A549 (cell line): ENCODE measurements at regions not wholly inside any gene's neighbourhood (a gene's known extent, or its start where the extent isn't known, plus 50 kb on each side); places are given as distances from the start of the nearest gene placed in this dataset.

Experiments
- ATAC-seq, 2 experiments: fragments of 200-7000 bp in 1 of 2; fragments of >200 bp in 1 of 2; cut with Nextera tagmentation in 1 of 2; cut with Tn5 transposase in 1 of 2; 3 replicates each; pipeline versions ENCODE4 v1.8.0 to v1.9.1; 2018 to 2020; ENCODE audit warnings: mild to moderate bottlenecking in 1 of 2, moderate library complexity in 1 of 2
- CTCF ChIA-PET: fragments of 300-600 bp; sonication (Branson Sonifier 250); formaldehyde crosslinking; extraction: SDS; loops from one replicate; lab custom pipeline; 2021; ENCODE audit warnings: antibody characterized with exemption, inconsistent platforms; lab: Yijun Ruan, JAX
- POLR2A ChIA-PET: fragments of 350-600 bp; formaldehyde crosslinking; extraction: SDS; loops from one replicate; lab custom pipeline; 2021; ENCODE audit warnings: antibody characterized with exemption, inconsistent platforms; lab: Yijun Ruan, JAX
- DNase-seq, 2 experiments: peaks; one replicate each; pipeline versions ENCODE4 v3.0.0 to v3.0.0-alpha.2; 2011 to 2016; ENCODE audit warnings: low read depth in 1 of 2, low spot score in 1 of 2
- FAIRE-seq: peaks from 2 replicates; lab custom pipeline; 2011; peaks lifted over from hg19 to GRCh38; lab: Jason Lieb, UNC
- H3K27ac ChIP-seq, 2 experiments: fragments of >200 bp; sonication (Bioruptor Twin); formaldehyde crosslinking; 3 replicates each; pipeline ENCODE4 v1.5.1; 2016 to 2017
- H3K4me1 ChIP-seq: fragments of >200 bp; sonication (Bioruptor Twin); formaldehyde crosslinking; 3 replicates; pipeline ENCODE4 v1.6.1; 2016
- H3K4me2 ChIP-seq: fragments of >200 bp; sonication (Bioruptor Twin); formaldehyde crosslinking; 3 replicates; pipeline ENCODE4 v1.6.1; 2016
- H3K4me3 ChIP-seq: fragments of >200 bp; sonication (Bioruptor Twin); formaldehyde crosslinking; 3 replicates; pipeline ENCODE4 v1.5.1; 2016
- H3K9me3 ChIP-seq: fragments of >200 bp; sonication (Bioruptor Twin); formaldehyde crosslinking; 3 replicates; pipeline ENCODE4 v1.6.1; 2016
- BHLHE40 ChIP-seq: IDR thresholded peaks from 2 replicates; pipeline ENCODE4 v1.6.1; 2012; ENCODE audit warnings: low read depth, low read length, inconsistent platforms
- CBX8 ChIP-seq: fragments of 200-600 bp; sonication (generic); IDR thresholded peaks from 2 replicates; pipeline ENCODE4 v1.6.1; 2016
- CEBPB ChIP-seq, 2 experiments: fragments of >200 bp in 1 of 2; sonication (Bioruptor Twin) in 1 of 2; formaldehyde crosslinking in 1 of 2; IDR thresholded peaks; 2 replicates each; pipeline ENCODE4 v1.6.1; 2012 to 2016
- CHD2 ChIP-seq: fragments of 150-350 bp; IDR thresholded peaks from 2 replicates; pipeline ENCODE4 v1.6.1; 2014; ENCODE audit warnings: low read length; ENCODE audit not compliant: partially characterized antibody
- CTCF ChIP-seq: fragments of >200 bp; sonication (Bioruptor Twin); formaldehyde crosslinking; IDR thresholded peaks from 3 replicates; pipeline ENCODE4 v1.5.1; 2016
- E2F6 ChIP-seq: IDR thresholded peaks from 2 replicates; pipeline ENCODE4 v1.6.1; 2012; ENCODE audit warnings: low read depth, borderline replicate concordance
- EHMT2 ChIP-seq: fragments of 200-600 bp; sonication (generic); IDR thresholded peaks from 2 replicates; pipeline ENCODE4 v1.6.1; 2016; ENCODE audit warnings: antibody characterized with exemption, low read depth, mild to moderate bottlenecking, moderate library complexity
- FOSL2 ChIP-seq, 2 experiments: fragments of 450-650 bp in 1 of 2; fragments of >200 bp in 1 of 2; sonication (Bioruptor Twin) in 1 of 2; formaldehyde crosslinking; IDR thresholded peaks; 2 replicates each; pipeline versions ENCODE4 v1.5.0 to v1.6.1; 2016 to 2020; ENCODE audit warnings: mild to moderate bottlenecking in 1 of 2, moderate library complexity in 1 of 2
- GATA3 ChIP-seq: IDR thresholded peaks from 2 replicates; pipeline ENCODE4 v1.6.1; 2012; ENCODE audit warnings: borderline replicate concordance
- HDAC2 ChIP-seq: fragments of 200-600 bp; sonication (generic); IDR thresholded peaks from 2 replicates; pipeline ENCODE4 v1.6.1; 2016
- HMGXB4 ChIP-seq: fragments of 250-450 bp; sonication (Bioruptor Pico); IDR thresholded peaks from 2 replicates; pipeline ENCODE4 v1.5.0; 2021; ENCODE audit warnings: mild to moderate bottlenecking, moderate library complexity, borderline replicate concordance
- MAFK ChIP-seq: fragments of 450-650 bp; IDR thresholded peaks from 2 replicates; pipeline ENCODE4 v1.6.1; 2014; ENCODE audit not compliant: partially characterized antibody
- MAX ChIP-seq: IDR thresholded peaks from 2 replicates; pipeline ENCODE4 v1.6.1; 2012
- NPAS2 ChIP-seq: fragments of 250-450 bp; sonication (Bioruptor Pico); IDR thresholded peaks from 2 replicates; pipeline ENCODE4 v1.8.0; 2022; ENCODE audit warnings: mild to moderate bottlenecking, moderate library complexity, borderline replicate concordance
- NR3C1 ChIP-seq: fragments of >200 bp; sonication (Bioruptor Twin); formaldehyde crosslinking; IDR thresholded peaks from 3 replicates; pipeline ENCODE4 v1.6.1; 2017
- PBX3 ChIP-seq: IDR thresholded peaks from 2 replicates; pipeline ENCODE4 v1.6.1; 2012
- PHF8 ChIP-seq: fragments of 200-600 bp; sonication (generic); IDR thresholded peaks from 2 replicates; pipeline ENCODE4 v1.6.1; 2016; ENCODE audit warnings: low read depth, mild to moderate bottlenecking, antibody characterized with exemption, moderate library complexity, borderline replicate concordance
- POLR2A ChIP-seq: IDR thresholded peaks from 2 replicates; pipeline ENCODE4 v1.6.1; 2012; ENCODE audit warnings: mild to moderate bottlenecking, low read length
- POLR2AphosphoS2 ChIP-seq: conservative IDR thresholded peaks from 2 replicates; pipeline ENCODE4 v1.6.1; 2012; ENCODE audit warnings: low read length, improper control_type of control experiment, inconsistent platforms
- RARB ChIP-seq: fragments of 250-450 bp; sonication (Bioruptor Pico); IDR thresholded peaks from 2 replicates; pipeline ENCODE4 v1.8.0; 2021; ENCODE audit warnings: mild to moderate bottlenecking, moderate library complexity
- ZC3H11A ChIP-seq: fragments of 450-650 bp; IDR thresholded peaks from 2 replicates; pipeline ENCODE4 v1.6.1; 2014; ENCODE audit warnings: antibody characterized with exemption, mild to moderate bottlenecking
- ZFP36 ChIP-seq: fragments of 450-650 bp; IDR thresholded peaks from 2 replicates; pipeline ENCODE4 v1.6.1; 2014; ENCODE audit warnings: borderline replicate concordance; ENCODE audit not compliant: partially characterized antibody
- WGBS: methylation state at CpG from one replicate; pipeline ENCODE4 v1.1.6; 2017; ENCODE audit errors: missing lambda C conversion rate; 5-methylcytosine and 5-hydroxymethylcytosine counted together

- POLR2A ChIA-PET, result no interaction called here
- Histone ChIP-seq H3K4me3 (no peak overlapping the region), H3K4me1 (no peaks in the 10 kb centered on the region), H3K4me2 (no peak overlapping the region), H3K9me3 (no peaks in the 10 kb centered on the region), H3K27ac (no peak overlapping the region)
- CTCF ChIA-PET, result no interaction called here
- no peak for DNase-seq
- TF ChIP-seq CTCF (no peak), CEBPB (IDR thresholded peaks at IDR 0.05) (no peak), MAX (no peak), EHMT2 (no peak), FOSL2 (IDR thresholded peaks at IDR 0.05) (no peak), FOSL2 (CRISPR knock-in tag; IDR thresholded peaks at IDR 0.05) (no peak), PHF8 (no peak), HDAC2 (no peak), CHD2 (no peak), ZFP36 (no peak), BHLHE40 (no peak), RARB (CRISPR knock-in tag) (no peak), NPAS2 (CRISPR knock-in tag) (no peak), CBX8 (no peak)
- 43% methylated on average over 12 of the region's 12 CpGs for WGBS
- no peak for FAIRE-seq
- ATAC-seq, result no peak
Measured at GRCh38 chr2:128501006-128501690, 182.5 kb upstream of the HS6ST1 start.

GRCh38 chr2:128501700-128502099 is 183.0 kb upstream of the HS6ST1 start:
- H3K4me2 ChIP-seq, result no peak overlapping the region
- ATAC-seq, result no peak; a peak in 1 of 6 replicates
- no peak overlapping the region for H3K4me3 ChIP-seq
- ChIA-PET POLR2A (no interaction called here), CTCF (no interaction called here)
- H3K27ac ChIP-seq, result no peak overlapping the region
- TF ChIP-seq MAFK (no peak), PBX3 (no peak), RARB (CRISPR knock-in tag) (no peak), POLR2A (no peak), E2F6 (no peak), HMGXB4 (no peak), POLR2AphosphoS2 (no peak), EHMT2 (no peak), ZC3H11A (no peak), GATA3 (no peak), ZFP36 (no peak), HDAC2 (no peak), NR3C1 (no peak)
- no peaks in the 10 kb centered on the region for H3K4me1 ChIP-seq
- 34% methylated on average over 4 of the region's 4 CpGs for WGBS
- FAIRE-seq, result no peak
- no peak for DNase-seq
- no peaks in the 10 kb centered on the region for H3K9me3 ChIP-seq
